ENCODE measurements at regions not wholly inside any gene's neighbourhood (a gene's known extent, or its start where the extent isn't known, plus 50 kb on each side); places are given as distances from the start of the nearest gene placed in this dataset.

GRCh38 chr5:19297934-19298333 lies 690.1 kb downstream of the CDH18 start:
- intact Hi-C loops (cut with micrococcal nuclease), result no loop called here
- H3K27me3 ChIP-seq (ENCODE audit: control insufficient read depth, insufficient read depth, low read length), result no peaks in the 10 kb centered on the region
- CTCF ChIA-PET, result no interaction called here
- H3K4ac ChIP-seq (ENCODE audit: low read depth, low read length), result no peak overlapping the region
- H3K36me3 ChIP-seq (ENCODE audit: control insufficient read depth, insufficient read depth, low read length), result no peaks in the 10 kb centered on the region
- POLR2A ChIA-PET (ENCODE audit: unreplicated experiment), result no interaction called here
- TF ChIP-seq BHLHE40 (IDR thresholded peaks at IDR 0.05; ENCODE audit: low read depth, low read length), result no peak
- no peak overlapping the region for H2BK120ac ChIP-seq (ENCODE audit: low read depth, low read length)
- ATAC-seq (ENCODE audit: low read depth), result no peak
- no CpG with 5 or more reads among the region's 2 CpGs for WGBS, 2 experiments (ENCODE audit: extremely low coverage in 2 of 2, insufficient read length in 1 of 2)
- H2BK5ac ChIP-seq (ENCODE audit: low read depth, low read length, poor library complexity, severe bottlenecking), result no peak overlapping the region
- no peak overlapping the region for H3K4me2 ChIP-seq (ENCODE audit: low read depth, low read length)
- no peak for DNase-seq
- H4K5ac ChIP-seq (ENCODE audit: low read depth, low read length), result no peak overlapping the region
- H2BK15ac ChIP-seq (ENCODE audit: low read depth, low read length), result no peak overlapping the region
- no peak overlapping the region for H3K27ac ChIP-seq (ENCODE audit: insufficient read depth, low read length)
- H3K9ac ChIP-seq (ENCODE audit: low read depth, low read length), result no peak overlapping the region
- no peak overlapping the region for H2AK9ac ChIP-seq (replicated peaks; ENCODE audit: low read depth, low read length, poor library complexity)
- peaks cover 2% of the 10 kb centered on the region for H3K9me3 ChIP-seq (ENCODE audit: control insufficient read depth, insufficient read depth, low read length)
- no peak overlapping the region for H3K18ac ChIP-seq (ENCODE audit: low read depth, low read length)
- H3K14ac ChIP-seq (replicated peaks; ENCODE audit: low read depth, low read length), result no peak overlapping the region
- H3K4me1 ChIP-seq (ENCODE audit: control insufficient read depth, insufficient read depth, low read length), result no peaks in the 10 kb centered on the region
- no peak overlapping the region for H2AFZ ChIP-seq (replicated peaks; ENCODE audit: low read length, poor library complexity)
- H4K20me1 ChIP-seq (ENCODE audit: insufficient read depth, low read length), result no peaks in the 10 kb centered on the region
- no TSS peak for BruUV-seq (replicated peaks)
- no peak overlapping the region for H3K56ac ChIP-seq (ENCODE audit: extremely low read depth, insufficient read depth, low read length)
- in situ Hi-C loops (cut with MboI; ENCODE audit: low sequenced_read_pairs), result no loop called here
- H3K4me3 ChIP-seq (ENCODE audit: insufficient read depth, low read depth, low read length), result no peak overlapping the region
- H4K8ac ChIP-seq (ENCODE audit: low read depth in 2 of 2, low read length in 2 of 2), result no peak overlapping the region
- H3K23ac ChIP-seq (ENCODE audit: low read depth, low read length), result no peak overlapping the region
- dilution Hi-C loops (cut with HindIII; ENCODE audit: low sequenced_read_pairs, unreplicated experiment), result no loop called here
- no peak overlapping the region for H2BK20ac ChIP-seq (ENCODE audit: low read depth, low read length)
- H3K79me1 ChIP-seq (ENCODE audit: low read depth in 1 of 2, low read length in 2 of 2), result no peaks in the 10 kb centered on the region
- no peak overlapping the region for H2AK5ac ChIP-seq (ENCODE audit: low read depth, low read length)
- no peaks in the 10 kb centered on the region for H3K9me1 ChIP-seq (ENCODE audit: insufficient read depth, low read length)
- no peak overlapping the region for H4K91ac ChIP-seq (ENCODE audit: insufficient read depth, low read depth, low read length)

Measured in IMR-90 (cell line).